HL-60 (cell line): ENCODE measurements at regions not wholly inside any gene's neighbourhood (a gene's known extent, or its start where the extent isn't known, plus 50 kb on each side); places are given as distances from the start of the nearest gene placed in this dataset.

ENCODE experiments used
- DNase-seq, 2 experiments: peaks; one replicate each; pipeline ENCODE4 v3.0.0-alpha.2; 2010 to 2020; ENCODE audit warnings: low read depth in 1 of 2, low spot score in 1 of 2
- H3K27ac ChIP-seq: fragments of 250-450 bp; sonication (Bioruptor Pico); replicated peaks from 2 replicates; pipeline ENCODE4 v1.5.1; 2020; ENCODE audit warnings: mild to moderate bottlenecking, moderate library complexity
- H3K27me3 ChIP-seq: fragments of 250-450 bp; sonication (Bioruptor Pico); 2 replicates; pipeline ENCODE4 v1.5.1; 2021; ENCODE audit warnings: mild to moderate bottlenecking, moderate library complexity; ENCODE audit not compliant: insufficient read depth, poor library complexity, severe bottlenecking
- H3K4me3 ChIP-seq: replicated peaks from 2 replicates; pipeline ENCODE4 v1.5.1; 2011; ENCODE audit warnings: mild to moderate bottlenecking, control low read depth, low read length; ENCODE audit not compliant: insufficient read depth
- GABPA ChIP-seq: IDR thresholded peaks from 2 replicates; pipeline ENCODE4 v1.6.1; 2012; ENCODE audit warnings: low read depth
- POLR2AphosphoS5 ChIP-seq: IDR thresholded peaks from 2 replicates; pipeline ENCODE4 v1.6.1; 2012; ENCODE audit warnings: low read depth
- SPI1 ChIP-seq: IDR thresholded peaks from 2 replicates; pipeline ENCODE4 v1.6.1; 2012; ENCODE audit warnings: low read depth, mild to moderate bottlenecking, borderline replicate concordance
- TF ChIP-seq, protein P1 (sequence below): IDR thresholded peaks from 2 replicates; pipeline ENCODE4 v1.6.1; 2012; ENCODE audit warnings: low read depth; ENCODE audit not compliant: insufficient replicate concordance
- TF ChIP-seq, protein P2 (sequence below): IDR thresholded peaks from one replicate; pipeline ENCODE4 v1.5.1; 2011; ENCODE audit warnings: low read length, control low read depth, inconsistent platforms; ENCODE audit not compliant: insufficient read depth

DNA sequence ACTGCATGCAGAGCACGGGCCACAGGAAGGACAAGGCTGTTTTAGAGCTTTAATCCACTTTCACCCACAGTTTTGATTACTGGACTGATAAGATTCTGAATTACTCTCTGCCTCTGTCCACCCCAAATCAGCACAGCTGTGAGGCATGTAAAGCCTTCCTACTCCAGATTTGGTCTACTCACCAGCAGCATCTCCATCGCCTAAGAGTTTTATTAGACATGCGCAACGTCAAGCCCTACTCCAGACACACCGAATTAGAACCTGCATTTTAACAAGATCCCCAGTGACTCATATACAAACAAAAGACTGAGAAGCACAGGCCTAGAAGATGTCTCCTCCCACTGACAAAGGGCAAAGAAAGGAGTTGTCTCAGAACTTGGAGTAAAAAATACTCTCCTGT is 221.2 kb downstream of the TUSC7 start:
- Histone ChIP-seq H3K27ac (no peak overlapping the region), H3K4me3 (no peak overlapping the region), H3K27me3 (no peaks in the 10 kb centered on the region)
- no peak for DNase-seq
- no peak for TF ChIP-seq SPI1
- TF ChIP-seq GABPA: no peak
- TF ChIP-seq, protein P1, sequence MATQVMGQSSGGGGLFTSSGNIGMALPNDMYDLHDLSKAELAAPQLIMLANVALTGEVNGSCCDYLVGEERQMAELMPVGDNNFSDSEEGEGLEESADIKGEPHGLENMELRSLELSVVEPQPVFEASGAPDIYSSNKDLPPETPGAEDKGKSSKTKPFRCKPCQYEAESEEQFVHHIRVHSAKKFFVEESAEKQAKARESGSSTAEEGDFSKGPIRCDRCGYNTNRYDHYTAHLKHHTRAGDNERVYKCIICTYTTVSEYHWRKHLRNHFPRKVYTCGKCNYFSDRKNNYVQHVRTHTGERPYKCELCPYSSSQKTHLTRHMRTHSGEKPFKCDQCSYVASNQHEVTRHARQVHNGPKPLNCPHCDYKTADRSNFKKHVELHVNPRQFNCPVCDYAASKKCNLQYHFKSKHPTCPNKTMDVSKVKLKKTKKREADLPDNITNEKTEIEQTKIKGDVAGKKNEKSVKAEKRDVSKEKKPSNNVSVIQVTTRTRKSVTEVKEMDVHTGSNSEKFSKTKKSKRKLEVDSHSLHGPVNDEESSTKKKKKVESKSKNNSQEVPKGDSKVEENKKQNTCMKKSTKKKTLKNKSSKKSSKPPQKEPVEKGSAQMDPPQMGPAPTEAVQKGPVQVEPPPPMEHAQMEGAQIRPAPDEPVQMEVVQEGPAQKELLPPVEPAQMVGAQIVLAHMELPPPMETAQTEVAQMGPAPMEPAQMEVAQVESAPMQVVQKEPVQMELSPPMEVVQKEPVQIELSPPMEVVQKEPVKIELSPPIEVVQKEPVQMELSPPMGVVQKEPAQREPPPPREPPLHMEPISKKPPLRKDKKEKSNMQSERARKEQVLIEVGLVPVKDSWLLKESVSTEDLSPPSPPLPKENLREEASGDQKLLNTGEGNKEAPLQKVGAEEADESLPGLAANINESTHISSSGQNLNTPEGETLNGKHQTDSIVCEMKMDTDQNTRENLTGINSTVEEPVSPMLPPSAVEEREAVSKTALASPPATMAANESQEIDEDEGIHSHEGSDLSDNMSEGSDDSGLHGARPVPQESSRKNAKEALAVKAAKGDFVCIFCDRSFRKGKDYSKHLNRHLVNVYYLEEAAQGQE: no peak
- TF ChIP-seq POLR2AphosphoS5: no peak
- TF ChIP-seq, protein P2, sequence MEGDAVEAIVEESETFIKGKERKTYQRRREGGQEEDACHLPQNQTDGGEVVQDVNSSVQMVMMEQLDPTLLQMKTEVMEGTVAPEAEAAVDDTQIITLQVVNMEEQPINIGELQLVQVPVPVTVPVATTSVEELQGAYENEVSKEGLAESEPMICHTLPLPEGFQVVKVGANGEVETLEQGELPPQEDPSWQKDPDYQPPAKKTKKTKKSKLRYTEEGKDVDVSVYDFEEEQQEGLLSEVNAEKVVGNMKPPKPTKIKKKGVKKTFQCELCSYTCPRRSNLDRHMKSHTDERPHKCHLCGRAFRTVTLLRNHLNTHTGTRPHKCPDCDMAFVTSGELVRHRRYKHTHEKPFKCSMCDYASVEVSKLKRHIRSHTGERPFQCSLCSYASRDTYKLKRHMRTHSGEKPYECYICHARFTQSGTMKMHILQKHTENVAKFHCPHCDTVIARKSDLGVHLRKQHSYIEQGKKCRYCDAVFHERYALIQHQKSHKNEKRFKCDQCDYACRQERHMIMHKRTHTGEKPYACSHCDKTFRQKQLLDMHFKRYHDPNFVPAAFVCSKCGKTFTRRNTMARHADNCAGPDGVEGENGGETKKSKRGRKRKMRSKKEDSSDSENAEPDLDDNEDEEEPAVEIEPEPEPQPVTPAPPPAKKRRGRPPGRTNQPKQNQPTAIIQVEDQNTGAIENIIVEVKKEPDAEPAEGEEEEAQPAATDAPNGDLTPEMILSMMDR: no peak

DNA sequence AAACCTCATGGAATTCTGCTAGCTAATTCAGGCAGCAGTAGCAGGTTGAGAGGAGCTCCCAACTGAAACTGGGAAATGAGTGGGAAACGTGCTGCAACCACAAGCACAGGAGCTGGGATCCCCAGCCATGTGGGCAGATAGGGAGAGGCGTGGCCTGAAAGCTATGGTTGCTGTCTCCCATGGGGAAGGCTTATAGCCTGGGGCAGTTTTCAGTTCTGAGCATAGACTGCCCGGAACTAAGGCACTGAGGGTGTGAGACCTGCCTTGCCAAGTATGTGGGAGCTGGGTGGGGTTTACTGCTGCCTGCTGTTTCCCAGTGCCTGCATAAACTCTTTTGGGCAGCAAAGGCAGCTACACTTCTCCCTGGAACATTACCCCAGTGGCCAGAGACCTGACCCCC is 229.5 kb downstream of the TUSC7 start:
- no peak for DNase-seq
- H3K4me3 ChIP-seq: no peak overlapping the region
- no peaks in the 10 kb centered on the region for H3K27me3 ChIP-seq
- TF ChIP-seq, protein P2: no peak
- no peak for TF ChIP-seq POLR2AphosphoS5
- TF ChIP-seq SPI1: no peak
- TF ChIP-seq, protein P1: no peak
- no peak for TF ChIP-seq GABPA
- H3K27ac ChIP-seq: no peak overlapping the region

DNA sequence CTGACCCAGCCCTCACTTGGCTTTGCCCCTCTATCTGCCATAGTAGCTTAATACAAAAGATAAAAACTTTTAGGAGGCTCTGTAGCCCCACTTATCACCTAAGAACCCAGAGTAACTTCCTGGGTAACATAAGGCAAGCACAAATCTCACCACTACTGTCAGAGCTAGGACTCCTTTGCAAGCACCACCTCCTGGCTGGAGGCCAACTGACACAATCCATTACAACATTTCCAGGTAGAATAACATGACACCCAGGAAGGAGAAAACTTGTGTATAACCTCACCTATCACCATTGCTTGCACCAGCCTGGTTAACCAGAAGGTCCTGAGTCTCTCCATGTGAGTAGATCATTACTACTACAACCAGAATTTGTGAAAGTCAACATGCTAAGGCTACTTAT is 230.0 kb downstream of the TUSC7 start:
- TF ChIP-seq SPI1 (no peak), POLR2AphosphoS5 (no peak), GABPA (no peak)
- TF ChIP-seq, protein P2: no peak
- TF ChIP-seq, protein P1: no peak
- no peak overlapping the region for H3K27ac ChIP-seq
- DNase-seq: no peak
- no peaks in the 10 kb centered on the region for H3K27me3 ChIP-seq
- H3K4me3 ChIP-seq: no peak overlapping the region
